IMR-90 (cell line): ENCODE measurements at regions not wholly inside any gene's neighbourhood (a gene's known extent, or its start where the extent isn't known, plus 50 kb on each side); places are given as distances from the start of the nearest gene placed in this dataset.

Source experiments
- ATAC-seq: fragments of 200-7000 bp; cut with Tn5 transposase; 2 replicates; pipeline ENCODE4 v1.9.1; 2020; ENCODE audit warnings: low read depth, mild to moderate bottlenecking, moderate library complexity
- BruUV-seq: library from RNA; stranded (reverse); fragments of 400-500 nt; replicated peaks from 2 replicates; lab custom pipeline; 2021; lab: Mats Ljungman, UMichigan
- CTCF ChIA-PET: fragments of 300-600 bp; formaldehyde crosslinking; extraction: SDS; loops from one replicate; lab custom pipeline; 2021; ENCODE audit warnings: antibody characterized with exemption; lab: Yijun Ruan, JAX
- POLR2A ChIA-PET: fragments of 300-600 bp; sonication (Branson Sonifier 250); formaldehyde crosslinking; loops from one replicate; lab custom pipeline; 2022; ENCODE audit warnings: antibody characterized with exemption; ENCODE audit not compliant: unreplicated experiment; lab: Charles Lee
- DNase-seq: peaks from one replicate; pipeline ENCODE4 v3.0.0; 2013
- H2AFZ ChIP-seq: replicated peaks from 2 replicates; pipeline ENCODE3; 2013; ENCODE audit warnings: low read length, mild to moderate bottlenecking; ENCODE audit not compliant: poor library complexity
- H2AK5ac ChIP-seq: 2 replicates; pipeline ENCODE4 v1.6.1; 2013; ENCODE audit warnings: low read depth, low read length, inconsistent platforms
- H2AK9ac ChIP-seq: replicated peaks from 2 replicates; pipeline ENCODE3; 2013; ENCODE audit warnings: mild to moderate bottlenecking, low read depth, low read length, moderate library complexity; ENCODE audit not compliant: poor library complexity
- H2BK120ac ChIP-seq: 2 replicates; pipeline ENCODE4 v1.6.1; 2013; ENCODE audit warnings: low read depth, low read length, inconsistent platforms
- H2BK15ac ChIP-seq: 3 replicates; pipeline ENCODE4 v1.6.1; 2013; ENCODE audit warnings: low read depth, low read length, inconsistent platforms
- H2BK20ac ChIP-seq: 2 replicates; pipeline ENCODE4 v1.6.1; 2013; ENCODE audit warnings: low read depth, mild to moderate bottlenecking, inconsistent platforms, low read length, moderate library complexity
- H2BK5ac ChIP-seq: 2 replicates; pipeline ENCODE4 v1.6.1; 2013; ENCODE audit warnings: mild to moderate bottlenecking, low read depth, low read length, inconsistent platforms; ENCODE audit not compliant: poor library complexity, severe bottlenecking
- H3K14ac ChIP-seq: replicated peaks from 2 replicates; pipeline ENCODE4 v1.6.1; 2013; ENCODE audit warnings: low read depth, low read length, inconsistent platforms
- H3K18ac ChIP-seq: 2 replicates; pipeline ENCODE4 v1.6.1; 2013; ENCODE audit warnings: low read depth, low read length, control low read depth
- H3K23ac ChIP-seq: 2 replicates; pipeline ENCODE4 v1.6.1; 2013; ENCODE audit warnings: low read depth, low read length, inconsistent platforms
- H3K27ac ChIP-seq: 2 replicates; pipeline ENCODE4 v1.5.1; 2013; ENCODE audit warnings: mild to moderate bottlenecking, control low read depth, low read length; ENCODE audit not compliant: insufficient read depth
- H3K27me3 ChIP-seq: 2 replicates; pipeline ENCODE4 v1.6.1; 2013; ENCODE audit warnings: low read length; ENCODE audit not compliant: control insufficient read depth, insufficient read depth
- H3K36me3 ChIP-seq: 2 replicates; pipeline ENCODE4 v1.6.1; 2013; ENCODE audit warnings: low read length, mixed read lengths; ENCODE audit not compliant: control insufficient read depth, insufficient read depth
- H3K4ac ChIP-seq: 2 replicates; pipeline ENCODE4 v1.6.1; 2013; ENCODE audit warnings: low read depth, low read length, inconsistent platforms
- H3K4me1 ChIP-seq: 2 replicates; pipeline ENCODE4 v1.6.1; 2013; ENCODE audit warnings: low read length, mixed read lengths; ENCODE audit not compliant: control insufficient read depth, insufficient read depth
- H3K4me2 ChIP-seq: 2 replicates; pipeline ENCODE4 v1.6.1; 2013; ENCODE audit warnings: low read depth, mild to moderate bottlenecking, control low read depth, low read length, moderate library complexity
- H3K4me3 ChIP-seq: 2 replicates; pipeline ENCODE4 v1.5.1; 2013; ENCODE audit warnings: low read depth, mild to moderate bottlenecking, control low read depth, low read length, moderate library complexity; ENCODE audit not compliant: insufficient read depth
- H3K56ac ChIP-seq: 2 replicates; pipeline ENCODE4 v1.6.1; 2013; ENCODE audit warnings: low read length, inconsistent platforms; ENCODE audit not compliant: insufficient read depth; ENCODE audit errors: extremely low read depth
- H3K79me1 ChIP-seq, 2 experiments: 2 replicates each; pipeline ENCODE4 v1.6.1; 2013; ENCODE audit warnings: low read length in 2 of 2, inconsistent platforms in 1 of 2, low read depth in 1 of 2
- H3K9ac ChIP-seq: 2 replicates; pipeline ENCODE4 v1.6.1; 2013; ENCODE audit warnings: low read depth, low read length, control low read depth
- H3K9me1 ChIP-seq: 2 replicates; pipeline ENCODE4 v1.6.1; 2013; ENCODE audit warnings: low read length, inconsistent platforms; ENCODE audit not compliant: insufficient read depth
- H3K9me3 ChIP-seq: 2 replicates; pipeline ENCODE4 v1.6.1; 2013; ENCODE audit warnings: low read length; ENCODE audit not compliant: control insufficient read depth, insufficient read depth
- H4K20me1 ChIP-seq: 2 replicates; pipeline ENCODE4 v1.6.1; 2013; ENCODE audit warnings: low read length, inconsistent platforms; ENCODE audit not compliant: insufficient read depth
- H4K5ac ChIP-seq: 2 replicates; pipeline ENCODE4 v1.6.1; 2013; ENCODE audit warnings: mild to moderate bottlenecking, low read depth, low read length, control low read depth
- H4K8ac ChIP-seq, 2 experiments: 2 replicates each; pipeline ENCODE4 v1.6.1; 2013; ENCODE audit warnings: low read depth in 2 of 2, low read length in 2 of 2, control low read depth in 1 of 2, inconsistent platforms in 1 of 2
- H4K91ac ChIP-seq: 2 replicates; pipeline ENCODE4 v1.6.1; 2013; ENCODE audit warnings: low read depth, low read length, inconsistent platforms; ENCODE audit not compliant: insufficient read depth
- BHLHE40 ChIP-seq: fragments of 150-350 bp; IDR thresholded peaks from 2 replicates; pipeline ENCODE4 v1.6.1; 2016; ENCODE audit warnings: mild to moderate bottlenecking, low read depth, low read length
- MAFK ChIP-seq: IDR thresholded peaks from 2 replicates; pipeline ENCODE4 v1.6.1; 2012; ENCODE audit warnings: low read depth, low read length, improper control_type of control experiment
- MAZ ChIP-seq: IDR thresholded peaks from 2 replicates; pipeline ENCODE4 v1.6.1; 2012; ENCODE audit warnings: low read depth, mild to moderate bottlenecking, low read length, improper control_type of control experiment, moderate library complexity, borderline replicate concordance
- RAD21 ChIP-seq: IDR thresholded peaks from 2 replicates; pipeline ENCODE4 v1.6.1; 2012; ENCODE audit warnings: low read length, improper control_type of control experiment
- RFX5 ChIP-seq: IDR thresholded peaks from 2 replicates; pipeline ENCODE4 v1.8.0; 2012; ENCODE audit warnings: low read depth, mild to moderate bottlenecking, low read length, moderate library complexity
- SMC3 ChIP-seq: fragments of 150-350 bp; IDR thresholded peaks from 2 replicates; pipeline ENCODE4 v1.6.1; 2016; ENCODE audit warnings: low read depth, mild to moderate bottlenecking, antibody characterized with exemption, low read length, moderate library complexity
- WGBS, 2 experiments: methylation state at CpG; one replicate each; pipeline versions ENCODE4 v1.1.5 to v1.1.7; 2013; ENCODE audit warnings: missing lambda C conversion rate in 2 of 2; ENCODE audit not compliant: insufficient read length in 1 of 2; ENCODE audit errors: extremely low coverage in 2 of 2; 5-methylcytosine and 5-hydroxymethylcytosine counted together
- dilution Hi-C: fragments of 300-500 bp; cut with HindIII; formaldehyde crosslinking; loops from one replicate; pipeline ENCODE4 v1.14.3; 2018; ENCODE audit warnings: low sequenced_read_pairs; ENCODE audit not compliant: unreplicated experiment
- in situ Hi-C: fragments of 300-500 bp; cut with MboI; formaldehyde crosslinking; loops from 3 replicates; pipeline ENCODE4 v1.14.3; 2019; ENCODE audit warnings: low sequenced_read_pairs, inconsistent platforms, mixed read lengths
- intact Hi-C: fragments of 100-400 bp; cut with micrococcal nuclease; formaldehyde crosslinking; loops from 2 replicates; pipeline ENCODE4 v1.10.0; 2022
- TF ChIP-seq, protein P1 (sequence below): fragments of 150-350 bp; IDR thresholded peaks from 2 replicates; pipeline ENCODE4 v1.6.1; 2016; ENCODE audit warnings: low read depth, mild to moderate bottlenecking, low read length, moderate library complexity, borderline replicate concordance
- TF ChIP-seq, protein P2 (sequence below): conservative IDR thresholded peaks from 2 replicates; pipeline ENCODE4 v1.5.1; 2012; ENCODE audit warnings: mild to moderate bottlenecking, low read depth, low read length, improper control_type of control experiment
- TF ChIP-seq, protein P3 (sequence below): fragments of 150-350 bp; IDR thresholded peaks from 2 replicates; pipeline ENCODE4 v1.6.1; 2017; ENCODE audit warnings: mild to moderate bottlenecking, antibody characterized with exemption, low read length, low read depth

DNA sequence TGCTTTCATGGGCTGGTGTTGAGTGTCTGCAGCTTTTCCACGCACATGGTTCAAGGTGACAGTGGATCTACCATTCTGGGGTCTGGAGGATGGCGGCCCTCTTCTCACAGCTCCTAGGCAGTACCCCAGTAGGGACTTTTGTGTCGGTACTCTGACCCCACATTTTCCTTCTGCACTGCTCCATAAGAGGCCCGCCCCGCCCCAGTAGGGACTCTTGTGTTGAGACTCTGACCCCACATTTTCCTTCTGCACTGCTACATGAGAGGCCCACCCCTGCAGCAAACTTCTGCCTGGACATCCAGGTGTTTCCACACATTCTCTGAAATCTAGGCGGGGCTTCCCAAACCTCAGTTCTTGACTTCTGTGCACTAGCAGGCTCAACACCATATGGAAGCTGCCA, 383.4 kb upstream of the MEIS2 start:
- Histone ChIP-seq H3K4me1 (no peaks in the 10 kb centered on the region), H3K27ac (no peak overlapping the region), H4K91ac (no peak overlapping the region), H4K8ac (no peak overlapping the region), H3K4me2 (no peak overlapping the region), H3K36me3 (no peaks in the 10 kb centered on the region), H3K23ac (no peak overlapping the region), H2BK20ac (no peak overlapping the region), H3K9ac (no peak overlapping the region), H3K9me3 (no peaks in the 10 kb centered on the region), H4K20me1 (no peaks in the 10 kb centered on the region), H3K14ac (no peak overlapping the region), H2BK5ac (no peak overlapping the region), H3K4me3 (no peak overlapping the region), H2AK9ac (no peak overlapping the region), H4K5ac (no peak overlapping the region), H3K79me1 (no peaks in the 10 kb centered on the region), H3K18ac (no peak overlapping the region), H2AFZ (no peak overlapping the region), H3K9me1 (no peaks in the 10 kb centered on the region), H3K4ac (no peak overlapping the region), H2BK15ac (no peak overlapping the region), H2BK120ac (no peak overlapping the region), H3K27me3 (no peaks in the 10 kb centered on the region), H3K56ac (no peak overlapping the region), H2AK5ac (no peak overlapping the region)
- dilution Hi-C loops: no loop called here
- TF ChIP-seq RAD21: no peak
- TF ChIP-seq, protein P1, sequence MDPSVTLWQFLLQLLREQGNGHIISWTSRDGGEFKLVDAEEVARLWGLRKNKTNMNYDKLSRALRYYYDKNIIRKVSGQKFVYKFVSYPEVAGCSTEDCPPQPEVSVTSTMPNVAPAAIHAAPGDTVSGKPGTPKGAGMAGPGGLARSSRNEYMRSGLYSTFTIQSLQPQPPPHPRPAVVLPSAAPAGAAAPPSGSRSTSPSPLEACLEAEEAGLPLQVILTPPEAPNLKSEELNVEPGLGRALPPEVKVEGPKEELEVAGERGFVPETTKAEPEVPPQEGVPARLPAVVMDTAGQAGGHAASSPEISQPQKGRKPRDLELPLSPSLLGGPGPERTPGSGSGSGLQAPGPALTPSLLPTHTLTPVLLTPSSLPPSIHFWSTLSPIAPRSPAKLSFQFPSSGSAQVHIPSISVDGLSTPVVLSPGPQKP: no peak
- no peak for TF ChIP-seq BHLHE40
- TF ChIP-seq, protein P2, sequence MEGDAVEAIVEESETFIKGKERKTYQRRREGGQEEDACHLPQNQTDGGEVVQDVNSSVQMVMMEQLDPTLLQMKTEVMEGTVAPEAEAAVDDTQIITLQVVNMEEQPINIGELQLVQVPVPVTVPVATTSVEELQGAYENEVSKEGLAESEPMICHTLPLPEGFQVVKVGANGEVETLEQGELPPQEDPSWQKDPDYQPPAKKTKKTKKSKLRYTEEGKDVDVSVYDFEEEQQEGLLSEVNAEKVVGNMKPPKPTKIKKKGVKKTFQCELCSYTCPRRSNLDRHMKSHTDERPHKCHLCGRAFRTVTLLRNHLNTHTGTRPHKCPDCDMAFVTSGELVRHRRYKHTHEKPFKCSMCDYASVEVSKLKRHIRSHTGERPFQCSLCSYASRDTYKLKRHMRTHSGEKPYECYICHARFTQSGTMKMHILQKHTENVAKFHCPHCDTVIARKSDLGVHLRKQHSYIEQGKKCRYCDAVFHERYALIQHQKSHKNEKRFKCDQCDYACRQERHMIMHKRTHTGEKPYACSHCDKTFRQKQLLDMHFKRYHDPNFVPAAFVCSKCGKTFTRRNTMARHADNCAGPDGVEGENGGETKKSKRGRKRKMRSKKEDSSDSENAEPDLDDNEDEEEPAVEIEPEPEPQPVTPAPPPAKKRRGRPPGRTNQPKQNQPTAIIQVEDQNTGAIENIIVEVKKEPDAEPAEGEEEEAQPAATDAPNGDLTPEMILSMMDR: no peak
- TF ChIP-seq, protein P3, sequence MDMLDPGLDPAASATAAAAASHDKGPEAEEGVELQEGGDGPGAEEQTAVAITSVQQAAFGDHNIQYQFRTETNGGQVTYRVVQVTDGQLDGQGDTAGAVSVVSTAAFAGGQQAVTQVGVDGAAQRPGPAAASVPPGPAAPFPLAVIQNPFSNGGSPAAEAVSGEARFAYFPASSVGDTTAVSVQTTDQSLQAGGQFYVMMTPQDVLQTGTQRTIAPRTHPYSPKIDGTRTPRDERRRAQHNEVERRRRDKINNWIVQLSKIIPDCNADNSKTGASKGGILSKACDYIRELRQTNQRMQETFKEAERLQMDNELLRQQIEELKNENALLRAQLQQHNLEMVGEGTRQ: no peak
- TF ChIP-seq RFX5: no peak
- TF ChIP-seq SMC3: no peak
- TF ChIP-seq MAZ: no peak
- TF ChIP-seq MAFK: no peak
- CTCF ChIA-PET: no interaction called here
- POLR2A ChIA-PET: no interaction called here
- 40% methylated on average over 4 of the region's 6 CpGs; no CpG with 5 or more reads in 1 of the 2 experiments for WGBS, 2 experiments
- intact Hi-C loops: no loop called here
- in situ Hi-C loops: no loop called here
- ATAC-seq (no peak), DNase-seq (no peak)
- no TSS peak for BruUV-seq
